Left lung (tissue), 4 donors: ENCODE measurements at regions not wholly inside any gene's neighbourhood (a gene's known extent, or its start where the extent isn't known, plus 50 kb on each side); places are given as distances from the start of the nearest gene placed in this dataset.

Experiments used
- ATAC-seq: fragments of 200-7000 bp; cut with Tn5 transposase; one replicate; pipeline ENCODE4 v1.9.1; 2020; ENCODE audit warnings: moderate library complexity
- DNase-seq, 4 donors: peaks; one replicate each; pipeline ENCODE4 v3.0.0-alpha.2; 2013 to 2020
- H3K27ac ChIP-seq, 2 donors: fragments of 200-600 bp; sonication (generic) in 1 of 2; one replicate each; pipeline versions ENCODE4 v1.5.0 to v1.8.0; 2020 to 2021
- H3K27me3 ChIP-seq, 2 donors: fragments of 200-600 bp; sonication (generic) in 1 of 2; one replicate each; pipeline versions ENCODE4 v1.5.0 to v1.8.0; 2020 to 2021
- H3K36me3 ChIP-seq, 2 donors: fragments of 200-600 bp; sonication (generic) in 1 of 2; one replicate each; pipeline versions ENCODE4 v1.5.0 to v1.8.0; 2020 to 2021
- H3K4me1 ChIP-seq, 2 donors: fragments of 200-600 bp; one replicate each; pipeline ENCODE4 v1.8.0; 2021
- H3K4me3 ChIP-seq, 2 donors: fragments of 200-600 bp; sonication (generic) in 1 of 2; one replicate each; pipeline versions ENCODE4 v1.5.0 to v1.8.0; 2020 to 2021; ENCODE audit warnings: mild to moderate bottlenecking in 1 of 2
- H3K9me3 ChIP-seq, 2 donors: fragments of 200-600 bp; sonication (generic) in 1 of 2; one replicate each; pipeline versions ENCODE4 v1.5.0 to v1.8.0; 2020 to 2021
- intact Hi-C, 2 donors: fragments of 100-400 bp; cut with DNase I; formaldehyde crosslinking; loops; one replicate each; pipeline versions ENCODE4 v1.11.2 to v1.14.2; 2022
- TF ChIP-seq, protein P1 (sequence below), 2 donors: fragments of 200-600 bp; sonication (generic) in 1 of 2; IDR thresholded peaks; one replicate each; pipeline versions ENCODE4 v1.5.0 to v1.8.0; 2021; ENCODE audit warnings: antibody characterized with exemption in 2 of 2
- donor health status: DM: no; HTN: yes; CAD: no.
- donor health status: DM: no; HTN: no; CAD: no.

DNA sequence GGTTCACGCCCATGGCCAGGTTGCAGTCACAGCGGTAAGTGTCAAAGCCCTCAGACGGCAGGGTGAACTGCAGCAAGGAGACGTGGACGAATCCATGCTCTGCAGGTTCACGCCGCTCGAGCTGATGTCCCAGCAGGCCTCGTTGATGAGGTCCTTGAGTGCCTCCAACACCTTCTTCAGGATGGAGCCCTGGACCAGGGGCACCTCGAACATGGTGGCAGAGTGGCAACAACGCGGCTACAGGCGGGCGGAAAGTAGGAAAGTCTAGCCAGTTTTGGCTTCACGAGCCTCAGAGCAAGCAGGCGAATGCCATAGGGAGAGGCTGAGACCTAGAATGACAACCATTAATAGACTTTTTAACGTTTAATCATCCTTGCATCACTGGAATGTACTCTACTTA lies 485.9 kb downstream of the ZNF674 start:
- no peak overlapping the region for H3K4me3 ChIP-seq
- ATAC-seq, result no peak
- TF ChIP-seq, protein P1, sequence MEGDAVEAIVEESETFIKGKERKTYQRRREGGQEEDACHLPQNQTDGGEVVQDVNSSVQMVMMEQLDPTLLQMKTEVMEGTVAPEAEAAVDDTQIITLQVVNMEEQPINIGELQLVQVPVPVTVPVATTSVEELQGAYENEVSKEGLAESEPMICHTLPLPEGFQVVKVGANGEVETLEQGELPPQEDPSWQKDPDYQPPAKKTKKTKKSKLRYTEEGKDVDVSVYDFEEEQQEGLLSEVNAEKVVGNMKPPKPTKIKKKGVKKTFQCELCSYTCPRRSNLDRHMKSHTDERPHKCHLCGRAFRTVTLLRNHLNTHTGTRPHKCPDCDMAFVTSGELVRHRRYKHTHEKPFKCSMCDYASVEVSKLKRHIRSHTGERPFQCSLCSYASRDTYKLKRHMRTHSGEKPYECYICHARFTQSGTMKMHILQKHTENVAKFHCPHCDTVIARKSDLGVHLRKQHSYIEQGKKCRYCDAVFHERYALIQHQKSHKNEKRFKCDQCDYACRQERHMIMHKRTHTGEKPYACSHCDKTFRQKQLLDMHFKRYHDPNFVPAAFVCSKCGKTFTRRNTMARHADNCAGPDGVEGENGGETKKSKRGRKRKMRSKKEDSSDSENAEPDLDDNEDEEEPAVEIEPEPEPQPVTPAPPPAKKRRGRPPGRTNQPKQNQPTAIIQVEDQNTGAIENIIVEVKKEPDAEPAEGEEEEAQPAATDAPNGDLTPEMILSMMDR (IDR thresholded peaks at IDR 0.05), result no peak
- no peaks in the 10 kb centered on the region for H3K36me3 ChIP-seq
- intact Hi-C loops, result no loop called here
- DNase-seq, result no peak
- no peaks in the 10 kb centered on the region for H3K4me1 ChIP-seq
- H3K27me3 ChIP-seq, result no peaks in the 10 kb centered on the region
- peaks cover 0 to 2% of the 10 kb centered on the region in 2 donors for H3K9me3 ChIP-seq
- H3K27ac ChIP-seq, result no peak overlapping the region

DNA sequence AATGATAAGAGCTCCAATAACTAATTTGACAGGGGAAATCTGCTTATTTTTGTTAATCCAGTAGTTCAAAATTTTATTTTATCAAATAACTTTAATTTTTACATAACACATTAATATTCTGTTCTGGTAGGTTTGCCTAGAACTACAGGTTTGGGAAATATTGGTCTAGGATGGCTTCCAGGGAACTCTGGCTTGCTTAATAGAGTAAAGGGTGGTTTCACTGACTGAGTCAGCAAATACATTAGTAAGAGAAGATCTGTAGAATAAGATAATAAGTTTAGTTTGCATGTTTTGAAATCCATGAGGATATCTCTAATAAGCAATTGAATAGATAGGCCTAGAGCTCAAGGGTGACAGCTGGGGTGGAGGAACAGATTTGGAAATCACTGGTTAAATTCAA lies 500.7 kb downstream of the ZNF674 start:
- no peak overlapping the region for H3K27ac ChIP-seq
- intact Hi-C loops, result no loop called here
- ATAC-seq, result no peak

DNA sequence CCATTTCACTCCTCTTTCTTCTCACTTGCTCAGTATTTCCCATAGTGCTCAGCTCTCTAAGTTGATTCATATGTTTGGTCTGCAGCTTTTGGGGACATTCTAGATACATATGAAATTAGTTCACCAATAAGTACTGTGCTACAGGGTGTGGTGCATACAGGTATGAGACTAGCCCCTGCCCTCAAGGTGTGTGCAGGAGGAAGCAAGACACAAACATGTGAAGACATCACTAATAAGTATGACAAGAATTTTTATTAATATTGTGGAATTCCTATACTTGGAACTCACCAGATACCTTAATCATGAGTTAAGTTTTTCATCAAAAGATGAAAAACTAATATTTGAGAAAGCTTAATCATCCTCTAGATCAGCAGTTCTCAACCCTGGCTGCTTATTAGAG lies 505.2 kb downstream of the ZNF674 start:
- Histone ChIP-seq H3K27ac (no peak overlapping the region), H3K27me3 (no peaks in the 10 kb centered on the region), H3K4me3 (no peak overlapping the region), H3K4me1 (no peaks in the 10 kb centered on the region), H3K36me3 (no peaks in the 10 kb centered on the region), H3K9me3 (peaks cover 0 to 4% of the 10 kb centered on the region in 2 donors)
- TF ChIP-seq, protein P1 (IDR thresholded peaks at IDR 0.05), result no peak
- no peak for ATAC-seq
- no peak for DNase-seq
- intact Hi-C loops, result no loop called here

More for the DNA sequence above, 500.7 kb downstream of the ZNF674 start:
- DNase-seq, result no peak
- H3K4me1 ChIP-seq, result no peaks in the 10 kb centered on the region
- peaks cover 0 to 4% of the 10 kb centered on the region in 2 donors for H3K9me3 ChIP-seq
- TF ChIP-seq, protein P1 (IDR thresholded peaks at IDR 0.05), result no peak
- no peaks in the 10 kb centered on the region for H3K36me3 ChIP-seq
- no peaks in the 10 kb centered on the region for H3K27me3 ChIP-seq
- no peak overlapping the region for H3K4me3 ChIP-seq

DNA sequence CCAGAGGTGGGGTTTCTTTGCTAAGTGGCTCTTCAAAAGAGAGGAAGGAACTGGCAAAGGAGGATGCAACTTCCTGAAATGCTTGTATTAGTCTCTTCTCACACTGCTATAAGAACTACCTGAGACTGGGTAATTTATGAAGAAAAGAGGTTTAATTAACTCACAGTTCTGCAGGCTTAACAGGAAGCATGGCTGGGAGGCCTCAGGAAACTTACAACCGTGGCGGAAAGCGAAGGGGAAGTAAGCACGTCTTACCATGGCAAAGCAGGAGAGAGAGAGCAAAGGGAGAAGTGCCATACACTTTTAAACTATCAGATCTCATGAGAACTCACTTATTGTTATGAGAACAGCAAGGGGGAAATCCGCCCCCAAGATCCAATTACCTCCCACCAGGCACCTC lies 505.7 kb downstream of the ZNF674 start:
- Histone ChIP-seq H3K27ac (no peak overlapping the region), H3K4me1 (no peaks in the 10 kb centered on the region), H3K9me3 (peaks cover 0 to 4% of the 10 kb centered on the region in 2 donors), H3K27me3 (no peaks in the 10 kb centered on the region), H3K4me3 (no peak overlapping the region), H3K36me3 (no peaks in the 10 kb centered on the region)
- TF ChIP-seq, protein P1 (IDR thresholded peaks at IDR 0.05), result no peak
- DNase-seq (no peak), ATAC-seq (no peak)
- intact Hi-C loops, result no loop called here

DNA sequence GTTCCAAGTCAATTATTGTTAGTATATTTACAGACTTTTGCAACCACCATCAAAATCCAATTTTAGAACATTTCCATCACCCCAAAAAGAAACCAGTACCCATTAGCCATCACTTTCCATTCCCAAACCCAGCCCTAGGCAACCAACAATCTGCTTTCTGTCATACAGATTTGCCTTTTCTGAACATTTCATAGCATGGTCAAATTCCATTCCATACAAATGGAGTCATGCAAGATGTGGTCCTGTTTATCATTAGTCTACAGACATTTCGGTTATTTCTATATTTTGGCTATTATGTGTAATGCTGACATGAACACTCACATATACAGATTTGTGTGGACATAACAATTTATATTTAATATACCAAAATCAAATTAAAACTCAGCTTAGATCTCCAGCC lies 508.7 kb downstream of the ZNF674 start:
- Histone ChIP-seq H3K27me3 (no peaks in the 10 kb centered on the region), H3K4me1 (no peaks in the 10 kb centered on the region), H3K9me3 (no peaks in the 10 kb centered on the region), H3K4me3 (no peak overlapping the region), H3K27ac (no peak overlapping the region), H3K36me3 (no peaks in the 10 kb centered on the region)
- TF ChIP-seq, protein P1 (IDR thresholded peaks at IDR 0.05), result no peak
- DNase-seq (no peak), ATAC-seq (no peak)
- intact Hi-C loops, result no loop called here
